ENCODE measurements at regions not wholly inside any gene's neighbourhood (a gene's known extent, or its start where the extent isn't known, plus 50 kb on each side); places are given as distances from the start of the nearest gene placed in this dataset.
A peak's percentile ranks its signal among the peaks of the same experiment; 100 is the strongest.

- H3K36me3 Mint-ChIP-seq = no peaks in the 10 kb centered on the region
- intact Hi-C loops (cut with micrococcal nuclease) = no loop called here
- POLR2A ChIA-PET = no interaction called here
- no peaks in the 10 kb centered on the region for H3K4me1 Mint-ChIP-seq (ENCODE audit: low read depth)
- CTCF ChIA-PET = no interaction called here
- H3K4me3 Mint-ChIP-seq = no peak overlapping the region
- DNase-seq = no peak
- no peaks in the 10 kb centered on the region for H3K27me3 Mint-ChIP-seq
- H3K9me3 Mint-ChIP-seq = peaks cover 8% of the 10 kb centered on the region
- no peak overlapping the region for H3K27ac Mint-ChIP-seq
These were observed 332.4 kb downstream of the LIG4 start for GRCh38 chr13:107882708-107883560.

DNA sequence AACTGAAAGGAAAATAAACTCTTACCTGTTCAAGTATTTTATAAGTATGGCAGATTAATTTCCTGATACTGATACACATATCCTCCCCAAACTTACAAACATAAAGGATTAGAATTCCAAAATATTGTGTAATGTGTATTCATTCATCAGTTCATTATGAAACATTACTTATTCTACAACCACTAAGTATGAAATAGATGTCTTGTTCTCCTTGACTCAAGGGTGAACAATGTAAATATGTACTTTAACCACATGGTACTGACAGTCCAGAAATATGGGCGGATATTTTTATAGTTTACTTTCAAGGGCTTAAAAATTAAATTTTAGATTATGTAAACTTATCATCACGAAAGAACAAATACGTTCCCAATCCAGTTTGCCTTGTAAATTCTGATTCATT is 334.0 kb downstream of the LIG4 start:
- intact Hi-C loops (cut with micrococcal nuclease) = no loop called here
- H3K27ac Mint-ChIP-seq = no peak overlapping the region
- POLR2A ChIA-PET = no interaction called here
- no peaks in the 10 kb centered on the region for H3K36me3 Mint-ChIP-seq
- H3K27me3 Mint-ChIP-seq = no peaks in the 10 kb centered on the region
- H3K9me3 Mint-ChIP-seq = peaks cover 8% of the 10 kb centered on the region
- DNase-seq = no peak
- no peak overlapping the region for H3K4me3 Mint-ChIP-seq
- H3K4me1 Mint-ChIP-seq (ENCODE audit: low read depth) = no peaks in the 10 kb centered on the region
- CTCF ChIA-PET = no interaction called here

DNA sequence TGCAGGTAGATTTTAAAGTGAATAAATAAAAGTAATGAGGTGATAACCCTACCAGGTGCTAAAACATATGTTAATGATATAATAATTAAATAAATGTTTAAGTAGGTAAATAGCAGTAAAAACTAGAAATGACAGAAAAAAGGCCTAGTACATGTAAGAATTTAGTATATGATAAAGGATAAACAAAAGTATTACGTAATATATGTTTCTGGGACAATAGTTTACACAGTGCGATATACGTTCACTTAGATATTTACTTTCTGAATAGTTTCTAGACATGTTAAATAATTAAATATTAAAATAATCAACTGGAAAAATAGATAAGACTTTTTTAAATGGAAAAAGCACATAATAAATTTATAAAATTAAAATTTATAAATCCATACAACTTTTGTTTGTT is 340.9 kb downstream of the LIG4 start:
- Mint-ChIP-seq H3K36me3 (no peaks in the 10 kb centered on the region), H3K27ac (no peak overlapping the region), H3K9me3 (peaks cover 4% of the 10 kb centered on the region), H3K27me3 (no peaks in the 10 kb centered on the region), H3K4me3 (no peak overlapping the region), H3K4me1 (ENCODE audit: low read depth) (no peaks in the 10 kb centered on the region)
- CTCF ChIA-PET = no interaction called here
- intact Hi-C loops (cut with micrococcal nuclease) = no loop called here
- POLR2A ChIA-PET = no interaction called here
- DNase-seq = no peak

DNA sequence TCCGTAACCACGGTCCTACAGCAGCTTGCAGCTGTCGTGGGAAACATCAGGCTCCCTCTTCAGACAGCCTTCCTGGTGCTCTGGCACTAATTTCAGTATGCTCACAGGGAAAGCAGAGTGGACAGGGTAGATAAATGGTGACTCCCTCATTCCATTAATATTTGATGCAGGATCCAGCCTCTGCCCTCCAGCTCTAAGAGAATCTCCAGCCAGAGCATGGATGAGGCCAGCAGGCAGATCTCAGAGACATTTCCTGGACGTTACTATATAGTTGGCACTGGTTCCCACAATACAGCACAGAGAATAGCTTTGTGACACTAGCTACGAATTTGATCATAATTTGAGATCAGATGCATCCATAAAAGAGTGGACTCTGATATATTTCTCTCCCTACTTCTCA is 341.4 kb downstream of the LIG4 start:
- Mint-ChIP-seq H3K4me1 (ENCODE audit: low read depth) (no peaks in the 10 kb centered on the region), H3K27me3 (no peaks in the 10 kb centered on the region), H3K4me3 (no peak overlapping the region), H3K27ac (no peak overlapping the region), H3K9me3 (peaks cover 2% of the 10 kb centered on the region), H3K36me3 (no peaks in the 10 kb centered on the region)
- intact Hi-C loops (cut with micrococcal nuclease) = no loop called here
- ChIA-PET POLR2A (no interaction called here), CTCF (interaction anchor here (0.6 kb wide), 1 partner anchor 84 kb away, joined by 3 read pairs; no protein-coding TSS in a partner anchor)
- DNase-seq = no peak

DNA sequence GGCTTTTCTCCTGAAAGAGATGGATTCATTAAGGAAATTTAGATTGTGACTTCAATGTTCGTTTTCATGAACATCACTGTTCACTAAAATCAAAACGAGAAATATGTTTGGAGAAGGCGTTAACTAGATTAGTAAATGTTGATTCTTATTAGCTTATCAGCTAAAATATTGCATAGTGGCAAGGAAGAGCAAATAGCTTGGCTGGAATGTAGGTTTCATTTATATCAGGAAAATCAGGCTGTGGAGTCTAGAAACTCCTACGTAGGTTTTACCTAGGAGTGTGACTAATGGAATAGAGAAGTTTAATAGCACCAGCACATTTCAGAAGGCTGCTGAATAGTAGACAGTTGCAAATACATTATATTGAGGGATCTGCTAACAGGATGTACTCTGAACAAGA is 344.9 kb downstream of the LIG4 start:
- no peak overlapping the region for H3K27ac Mint-ChIP-seq
- intact Hi-C loops (cut with micrococcal nuclease) = no loop called here
- DNase-seq = no peak
- ChIA-PET CTCF (no interaction called here), POLR2A (no interaction called here)
- no peak overlapping the region for H3K4me3 Mint-ChIP-seq
- H3K4me1 Mint-ChIP-seq (ENCODE audit: low read depth) = peaks cover 7% of the 10 kb centered on the region
- peaks cover 19% of the 10 kb centered on the region for H3K27me3 Mint-ChIP-seq
- no peaks in the 10 kb centered on the region for H3K36me3 Mint-ChIP-seq
- no peaks in the 10 kb centered on the region for H3K9me3 Mint-ChIP-seq

DNA sequence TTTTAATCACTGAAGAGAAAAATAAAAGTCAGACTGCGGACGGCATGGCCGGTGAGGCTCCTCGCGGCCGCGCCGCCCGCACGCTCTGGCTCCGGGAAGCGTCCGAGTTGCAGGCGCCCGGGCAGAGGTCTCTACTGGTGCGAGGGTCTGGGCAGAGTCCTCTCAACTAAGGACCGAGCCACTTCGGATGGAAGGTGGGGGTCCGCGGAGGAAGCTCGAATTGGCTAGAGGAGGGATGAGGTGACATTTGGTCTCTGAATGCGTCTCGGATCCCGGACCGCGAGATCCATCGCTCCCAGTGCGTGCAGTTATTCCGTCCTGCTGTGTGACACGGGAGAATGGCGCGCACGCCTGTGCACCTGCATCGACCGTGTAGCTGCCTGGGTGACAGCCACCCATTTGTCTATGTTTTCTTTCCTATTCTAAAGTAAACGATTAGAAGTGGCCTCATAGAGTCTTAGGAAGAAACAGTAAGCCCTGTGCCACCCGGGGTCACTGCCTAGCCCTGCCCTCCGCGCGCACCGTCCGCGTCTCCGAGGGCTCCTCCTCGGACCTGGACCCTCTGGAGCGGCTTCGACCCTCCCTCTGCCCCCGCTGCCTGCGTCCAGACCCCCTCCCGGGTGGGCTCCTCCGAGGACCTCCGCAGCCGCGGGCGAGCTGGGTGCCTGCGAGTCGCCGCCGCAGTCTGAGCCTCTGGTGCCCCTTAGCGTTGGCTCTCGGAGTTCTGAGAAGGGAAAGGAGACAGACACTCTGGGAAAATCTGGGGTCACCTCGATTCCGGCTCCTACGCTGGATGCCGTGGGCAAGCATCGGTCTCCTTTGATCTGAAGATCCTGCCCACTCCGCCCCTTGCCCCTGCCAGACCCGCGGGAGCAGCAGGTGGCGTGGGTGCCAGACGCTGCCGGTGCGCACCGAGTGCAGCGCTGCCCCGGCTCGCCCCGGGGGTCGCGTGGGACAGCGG is 347.4 kb downstream of the LIG4 start:
- Mint-ChIP-seq H3K36me3 (no peaks in the 10 kb centered on the region), H3K4me1 (ENCODE audit: low read depth) (peaks cover 9% of the 10 kb centered on the region), H3K9me3 (no peaks in the 10 kb centered on the region), H3K4me3 (peak overlapping the region; percentile 49), H3K27me3 (peaks cover 32% of the 10 kb centered on the region), H3K27ac (no peak overlapping the region)
- no peak for DNase-seq
- ChIA-PET POLR2A (no interaction called here), CTCF (no interaction called here)
- intact Hi-C loops (cut with micrococcal nuclease) = loop anchor here (5.0 kb wide), 1 partner anchor 656 kb away; no protein-coding TSS in a partner anchor

GRCh38 chr13:107866941-107867623 is 348.3 kb downstream of the LIG4 start:
- Mint-ChIP-seq H3K27ac (no peak overlapping the region), H3K4me1 (ENCODE audit: low read depth) (peaks cover 9% of the 10 kb centered on the region), H3K4me3 (no peak overlapping the region), H3K36me3 (no peaks in the 10 kb centered on the region), H3K27me3 (peaks cover 32% of the 10 kb centered on the region), H3K9me3 (no peaks in the 10 kb centered on the region)
- no peak for DNase-seq
- intact Hi-C loops (cut with micrococcal nuclease) = loop anchor here (5.0 kb wide), 1 partner anchor 655 kb away; no protein-coding TSS in a partner anchor
- CTCF ChIA-PET = no interaction called here
- POLR2A ChIA-PET = no interaction called here

DNA sequence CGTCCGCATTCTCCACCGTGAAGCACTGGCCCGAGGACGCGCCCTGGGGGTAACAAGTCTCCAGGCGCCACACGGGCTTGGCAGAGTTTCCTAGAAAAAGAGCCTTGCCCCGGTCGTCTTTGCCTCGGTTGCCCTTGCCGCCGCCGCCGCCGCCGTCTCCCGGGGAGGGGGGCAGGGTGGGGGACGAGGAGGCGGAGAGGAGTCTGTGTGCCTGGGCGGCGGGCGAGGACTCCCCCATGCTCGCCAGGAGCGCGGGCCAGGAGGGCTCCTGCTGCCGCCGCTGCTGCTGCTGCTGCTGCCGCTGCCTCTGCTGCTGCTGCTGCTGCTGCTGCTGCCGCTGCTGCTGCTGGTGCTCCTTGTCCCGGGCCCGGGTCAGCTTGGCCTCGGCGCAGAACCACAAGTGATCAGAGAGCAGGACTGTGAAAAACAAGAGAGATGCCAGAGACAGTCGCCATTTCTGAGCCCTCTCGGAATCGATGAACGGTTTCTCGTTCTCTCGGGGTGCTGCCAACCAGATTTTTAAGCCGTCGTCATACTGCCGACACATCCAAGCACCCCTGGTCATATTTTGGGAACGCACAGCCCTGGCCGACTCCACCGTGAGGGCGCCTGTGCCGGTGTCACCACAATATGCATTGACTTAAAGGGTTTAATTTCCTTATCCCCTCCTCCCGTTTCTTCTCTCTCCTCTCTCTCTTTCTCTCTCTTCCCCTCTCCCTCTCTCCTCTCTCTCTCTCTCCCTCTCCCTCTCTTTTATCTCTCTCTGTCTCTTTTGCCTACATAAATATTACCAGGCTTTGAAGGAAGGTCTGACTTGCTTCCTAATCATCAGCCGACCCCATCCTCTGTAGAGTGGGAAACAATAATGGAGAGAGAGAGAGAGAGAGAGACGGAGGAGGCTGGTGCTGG is 349.1 kb downstream of the LIG4 start:
- Mint-ChIP-seq H3K4me1 (ENCODE audit: low read depth) (peaks cover 9% of the 10 kb centered on the region), H3K27ac (no peak overlapping the region), H3K4me3 (no peak overlapping the region), H3K27me3 (peaks cover 32% of the 10 kb centered on the region), H3K9me3 (no peaks in the 10 kb centered on the region), H3K36me3 (no peaks in the 10 kb centered on the region)
- intact Hi-C loops (cut with micrococcal nuclease) = loop anchor here (5.0 kb wide), 1 partner anchor 654 kb away; no protein-coding TSS in a partner anchor
- no peak for DNase-seq
- CTCF ChIA-PET = no interaction called here
- POLR2A ChIA-PET = no interaction called here

- H3K9me3 Mint-ChIP-seq = no peaks in the 10 kb centered on the region
- H3K4me1 Mint-ChIP-seq (ENCODE audit: low read depth) = peaks cover 9% of the 10 kb centered on the region
- CTCF ChIA-PET = no interaction called here
- no peak for DNase-seq
- POLR2A ChIA-PET = no interaction called here
- no peaks in the 10 kb centered on the region for H3K36me3 Mint-ChIP-seq
- H3K4me3 Mint-ChIP-seq = no peak overlapping the region
- H3K27ac Mint-ChIP-seq = no peak overlapping the region
- peaks cover 32% of the 10 kb centered on the region for H3K27me3 Mint-ChIP-seq
- intact Hi-C loops (cut with micrococcal nuclease) = loop anchor here (5.0 kb wide), 1 partner anchor 653 kb away; no protein-coding TSS in a partner anchor
These were observed 349.7 kb downstream of the LIG4 start for GRCh38 chr13:107865643-107866031.

DNA sequence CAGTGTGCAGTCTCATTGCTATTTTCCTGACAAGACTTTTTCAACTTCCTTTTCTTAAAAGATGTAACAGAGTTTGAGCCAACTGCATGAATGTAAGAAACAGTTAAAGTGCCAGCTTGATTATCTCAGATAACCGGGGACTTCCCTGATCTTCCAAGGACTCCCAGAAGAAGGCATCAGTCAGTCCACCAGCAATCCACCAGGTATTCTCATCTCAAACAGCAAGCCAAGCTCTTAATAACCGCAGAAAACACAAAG is 350.1 kb downstream of the LIG4 start:
- intact Hi-C loops (cut with micrococcal nuclease) = loop anchor here (5.0 kb wide), 1 partner anchor 653 kb away; no protein-coding TSS in a partner anchor
- Mint-ChIP-seq H3K4me1 (ENCODE audit: low read depth) (peaks cover 9% of the 10 kb centered on the region), H3K4me3 (no peak overlapping the region), H3K27me3 (peaks cover 32% of the 10 kb centered on the region), H3K27ac (no peak overlapping the region), H3K9me3 (no peaks in the 10 kb centered on the region), H3K36me3 (no peaks in the 10 kb centered on the region)
- no peak for DNase-seq
- CTCF ChIA-PET = no interaction called here
- POLR2A ChIA-PET = no interaction called here

- H3K27ac Mint-ChIP-seq = no peak overlapping the region
- CTCF ChIA-PET = no interaction called here
- H3K36me3 Mint-ChIP-seq = no peaks in the 10 kb centered on the region
- H3K4me1 Mint-ChIP-seq (ENCODE audit: low read depth) = peaks cover 9% of the 10 kb centered on the region
- DNase-seq = no peak
- peaks cover 32% of the 10 kb centered on the region for H3K27me3 Mint-ChIP-seq
- H3K4me3 Mint-ChIP-seq = no peak overlapping the region
- intact Hi-C loops (cut with micrococcal nuclease) = loop anchor here (5.0 kb wide), 1 partner anchor 652 kb away; no protein-coding TSS in a partner anchor
- POLR2A ChIA-PET = no interaction called here
- H3K9me3 Mint-ChIP-seq = no peaks in the 10 kb centered on the region
These were observed 350.6 kb downstream of the LIG4 start for GRCh38 chr13:107864543-107865317.

Data from activated CD4-positive, alpha-beta memory T cell treated with anti-CD3 and anti-CD28 coated beads for 36 hours (primary cell).